Caco-2 (cell line): ENCODE measurements at regions not wholly inside any gene's neighbourhood (a gene's known extent, or its start where the extent isn't known, plus 50 kb on each side); places are given as distances from the start of the nearest gene placed in this dataset.

ENCODE experiments used
- BruUV-seq: library from RNA; stranded (reverse); fragments of 400-500 nt; replicated peaks from 2 replicates; lab custom pipeline; 2021; lab: Mats Ljungman, UMichigan
- CTCF ChIA-PET: fragments of 300-600 bp; sonication (Branson Sonifier 250); formaldehyde crosslinking; loops from one replicate; lab custom pipeline; 2022; ENCODE audit warnings: antibody characterized with exemption; lab: Charles Lee
- POLR2A ChIA-PET: fragments of 300-600 bp; sonication (Branson Sonifier 250); formaldehyde crosslinking; loops from one replicate; lab custom pipeline; 2022; ENCODE audit warnings: antibody characterized with exemption; lab: Charles Lee
- DNase-seq, 2 experiments: peaks; one replicate each; pipeline versions ENCODE4 v3.0.0 to v3.0.0-alpha.2; 2020 to 2022
- H3K27me3 ChIP-seq: replicated peaks from 2 replicates; pipeline ENCODE4 v1.6.0; 2011; ENCODE audit warnings: low read length; ENCODE audit not compliant: control insufficient read depth, insufficient read depth
- H3K36me3 ChIP-seq: 2 replicates; pipeline ENCODE4 v1.5.1; 2011; ENCODE audit warnings: low read length; ENCODE audit not compliant: control insufficient read depth, insufficient read depth
- H3K4me1 ChIP-seq: fragments of 250-450 bp; sonication (Bioruptor Pico); 2 replicates; pipeline ENCODE4 v1.5.1; 2020; ENCODE audit warnings: mild to moderate bottlenecking
- H3K4me3 ChIP-seq: 2 replicates; pipeline ENCODE4 v1.5.1; 2011; ENCODE audit warnings: low read depth, mild to moderate bottlenecking, control low read depth, low read length
- H3K9me3 ChIP-seq: fragments of 250-450 bp; sonication (Bioruptor Pico); 2 replicates; pipeline ENCODE4 v1.5.1; 2020; ENCODE audit warnings: mild to moderate bottlenecking, moderate library complexity
- H3K27ac Mint-ChIP-seq: one replicate; pipeline ENCODE4 v1.8.0; 2022; ENCODE audit warnings: mixed read lengths; ENCODE audit not compliant: unreplicated experiment
- H3K27me3 Mint-ChIP-seq: one replicate; pipeline ENCODE4 v1.8.0; 2022; ENCODE audit warnings: mixed read lengths; ENCODE audit not compliant: insufficient read depth, unreplicated experiment
- H3K36me3 Mint-ChIP-seq: one replicate; pipeline ENCODE4 v1.8.0; 2022; ENCODE audit warnings: mild to moderate bottlenecking, mixed read lengths; ENCODE audit not compliant: insufficient read depth, unreplicated experiment
- H3K4me1 Mint-ChIP-seq: one replicate; pipeline ENCODE4 v1.8.0; 2022; ENCODE audit warnings: low read depth, mixed read lengths; ENCODE audit not compliant: unreplicated experiment
- H3K4me3 Mint-ChIP-seq: one replicate; pipeline ENCODE4 v1.8.0; 2022; ENCODE audit warnings: mild to moderate bottlenecking, moderate library complexity, mixed read lengths; ENCODE audit not compliant: unreplicated experiment
- H3K9me3 Mint-ChIP-seq: one replicate; pipeline ENCODE4 v1.8.0; 2022; ENCODE audit warnings: mixed read lengths; ENCODE audit not compliant: unreplicated experiment
- intact Hi-C: fragments of 100-400 bp; cut with micrococcal nuclease; formaldehyde crosslinking; loops from one replicate; pipeline ENCODE4 v1.10.0; 2022; ENCODE audit not compliant: unreplicated experiment
- TF ChIP-seq, protein P1 (sequence below), 2 experiments: fragments of 200-600 bp in 1 of 2; IDR thresholded peaks; 1 replicate in 1 of 2; 2 replicates in 1 of 2; pipeline versions ENCODE4 v1.5.1 to v1.8.0; 2011 to 2022; ENCODE audit warnings: antibody characterized with exemption in 1 of 2, control low read depth in 1 of 2, inconsistent platforms in 1 of 2, low read depth in 1 of 2, low read length in 1 of 2, mild to moderate bottlenecking in 1 of 2, moderate library complexity in 1 of 2; ENCODE audit not compliant: insufficient read depth in 1 of 2, severe bottlenecking in 1 of 2, unreplicated experiment in 1 of 2

GRCh38 chr1:116824631-116825206 is 70.5 kb downstream of the CD2 start:
- Histone ChIP-seq H3K27me3 (no peaks in the 10 kb centered on the region), H3K36me3 (no peaks in the 10 kb centered on the region), H3K4me3 (no peak overlapping the region), H3K4me1 (peaks cover 6% of the 10 kb centered on the region; the same call in 1 of the 2 replicates), H3K9me3 (no peaks in the 10 kb centered on the region)
- no TSS peak for BruUV-seq
- Mint-ChIP-seq H3K9me3 (peaks cover 9% of the 10 kb centered on the region), H3K27ac (no peak overlapping the region), H3K4me1 (peaks cover 16% of the 10 kb centered on the region), H3K27me3 (no peaks in the 10 kb centered on the region), H3K36me3 (peaks cover 4% of the 10 kb centered on the region), H3K4me3 (no peak overlapping the region)
- CTCF ChIA-PET, result no interaction called here
- intact Hi-C loops, result no loop called here
- no peak for DNase-seq
- TF ChIP-seq, protein P1, sequence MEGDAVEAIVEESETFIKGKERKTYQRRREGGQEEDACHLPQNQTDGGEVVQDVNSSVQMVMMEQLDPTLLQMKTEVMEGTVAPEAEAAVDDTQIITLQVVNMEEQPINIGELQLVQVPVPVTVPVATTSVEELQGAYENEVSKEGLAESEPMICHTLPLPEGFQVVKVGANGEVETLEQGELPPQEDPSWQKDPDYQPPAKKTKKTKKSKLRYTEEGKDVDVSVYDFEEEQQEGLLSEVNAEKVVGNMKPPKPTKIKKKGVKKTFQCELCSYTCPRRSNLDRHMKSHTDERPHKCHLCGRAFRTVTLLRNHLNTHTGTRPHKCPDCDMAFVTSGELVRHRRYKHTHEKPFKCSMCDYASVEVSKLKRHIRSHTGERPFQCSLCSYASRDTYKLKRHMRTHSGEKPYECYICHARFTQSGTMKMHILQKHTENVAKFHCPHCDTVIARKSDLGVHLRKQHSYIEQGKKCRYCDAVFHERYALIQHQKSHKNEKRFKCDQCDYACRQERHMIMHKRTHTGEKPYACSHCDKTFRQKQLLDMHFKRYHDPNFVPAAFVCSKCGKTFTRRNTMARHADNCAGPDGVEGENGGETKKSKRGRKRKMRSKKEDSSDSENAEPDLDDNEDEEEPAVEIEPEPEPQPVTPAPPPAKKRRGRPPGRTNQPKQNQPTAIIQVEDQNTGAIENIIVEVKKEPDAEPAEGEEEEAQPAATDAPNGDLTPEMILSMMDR (IDR thresholded peaks at IDR 0.05; ENCODE audit: insufficient read depth in 1 of 2, low read depth in 1 of 2, low read length in 1 of 2, severe bottlenecking in 1 of 2, unreplicated experiment in 1 of 2), result no peak
- POLR2A ChIA-PET, result no interaction called here

GRCh38 chr1:116825207-116825719 is 71.0 kb downstream of the CD2 start:
- H3K36me3 ChIP-seq, result no peaks in the 10 kb centered on the region
- TF ChIP-seq, protein P1 (IDR thresholded peaks at IDR 0.05; ENCODE audit: insufficient read depth in 1 of 2, low read depth in 1 of 2, low read length in 1 of 2, severe bottlenecking in 1 of 2, unreplicated experiment in 1 of 2), result no peak
- ChIA-PET POLR2A (no interaction called here), CTCF (no interaction called here)
- H3K27me3 ChIP-seq, result no peaks in the 10 kb centered on the region
- Mint-ChIP-seq H3K4me3 (no peak overlapping the region), H3K36me3 (peaks cover 4% of the 10 kb centered on the region), H3K4me1 (peaks cover 16% of the 10 kb centered on the region), H3K27ac (no peak overlapping the region), H3K27me3 (no peaks in the 10 kb centered on the region), H3K9me3 (peaks cover 9% of the 10 kb centered on the region)
- DNase-seq, result no peak
- intact Hi-C loops, result no loop called here
- no peak overlapping the region for H3K4me3 ChIP-seq
- no TSS peak for BruUV-seq
- H3K9me3 ChIP-seq, result no peaks in the 10 kb centered on the region
- peaks cover 6% of the 10 kb centered on the region; the same call in 1 of the 2 replicates for H3K4me1 ChIP-seq

GRCh38 chr1:116825720-116826438 is 71.6 kb downstream of the CD2 start:
- Mint-ChIP-seq H3K27ac (peak overlapping the region; percentile 55), H3K36me3 (peaks cover 4% of the 10 kb centered on the region), H3K4me3 (no peak overlapping the region), H3K9me3 (peaks cover 9% of the 10 kb centered on the region), H3K4me1 (peaks cover 16% of the 10 kb centered on the region), H3K27me3 (no peaks in the 10 kb centered on the region)
- no peaks in the 10 kb centered on the region for H3K9me3 ChIP-seq
- intact Hi-C loops, result no loop called here
- POLR2A ChIA-PET, result no interaction called here
- no TSS peak for BruUV-seq
- H3K4me3 ChIP-seq, result no peak overlapping the region
- DNase-seq, result no peak
- CTCF ChIA-PET, result no interaction called here
- no peaks in the 10 kb centered on the region for H3K27me3 ChIP-seq
- no peaks in the 10 kb centered on the region for H3K36me3 ChIP-seq
- TF ChIP-seq, protein P1 (IDR thresholded peaks at IDR 0.05; ENCODE audit: insufficient read depth in 1 of 2, low read depth in 1 of 2, low read length in 1 of 2, severe bottlenecking in 1 of 2, unreplicated experiment in 1 of 2), result no peak
- peaks cover 6% of the 10 kb centered on the region; the same call in 1 of the 2 replicates for H3K4me1 ChIP-seq
